HEK293T (cell line): ENCODE measurements at regions not wholly inside any gene's neighbourhood (a gene's known extent, or its start where the extent isn't known, plus 50 kb on each side); places are given as distances from the start of the nearest gene placed in this dataset.

Experiments used
- ARNT ChIP-seq: fragments of 450-650 bp; IDR thresholded peaks from 2 replicates; pipeline ENCODE4 v1.6.1; 2017; ENCODE audit warnings: mild to moderate bottlenecking
- BHLHE40 ChIP-seq: fragments of 450-650 bp; IDR thresholded peaks from 2 replicates; pipeline ENCODE4 v1.6.1; 2016; ENCODE audit warnings: mild to moderate bottlenecking, moderate library complexity, borderline replicate concordance
- CTBP1 ChIP-seq: fragments of 450-650 bp; IDR thresholded peaks from 2 replicates; pipeline ENCODE4 v1.6.1; 2016; ENCODE audit warnings: borderline replicate concordance
- ELF4 ChIP-seq: fragments of 450-650 bp; IDR thresholded peaks from 2 replicates; pipeline ENCODE4 v1.6.1; 2017; ENCODE audit warnings: antibody characterized with exemption
- FOXA1 ChIP-seq: fragments of 450-650 bp; IDR thresholded peaks from 2 replicates; pipeline ENCODE4 v1.6.1; 2016; ENCODE audit warnings: mild to moderate bottlenecking
- FOXM1 ChIP-seq: fragments of 450-650 bp; IDR thresholded peaks from 2 replicates; pipeline ENCODE4 v1.6.1; 2017; ENCODE audit warnings: mild to moderate bottlenecking, borderline replicate concordance
- NFRKB ChIP-seq: fragments of 450-650 bp; IDR thresholded peaks from 2 replicates; pipeline ENCODE4 v1.6.1; 2016; ENCODE audit warnings: mild to moderate bottlenecking, moderate library complexity
- PKNOX1 ChIP-seq: fragments of 450-650 bp; IDR thresholded peaks from 2 replicates; pipeline ENCODE4 v1.6.1; 2016
- SP1 ChIP-seq: fragments of 450-650 bp; IDR thresholded peaks from 2 replicates; pipeline ENCODE4 v1.6.1; 2017
- SUZ12 ChIP-seq: fragments of 450-650 bp; IDR thresholded peaks from 2 replicates; pipeline ENCODE4 v1.6.1; 2016; ENCODE audit warnings: mild to moderate bottlenecking
- TARDBP ChIP-seq: fragments of 450-650 bp; IDR thresholded peaks from 2 replicates; pipeline ENCODE4 v1.6.1; 2016
- ZNF384 ChIP-seq: fragments of 450-650 bp; IDR thresholded peaks from 2 replicates; pipeline ENCODE4 v1.6.1; 2016

GRCh38 chr11:19571906-19572305 is 140.7 kb upstream of the NAV2 start:
- no peak for TF ChIP-seq BHLHE40
- no peak for TF ChIP-seq ELF4
- TF ChIP-seq SP1: no peak
- TF ChIP-seq FOXA1: no peak
- no peak for TF ChIP-seq NFRKB
- no peak for TF ChIP-seq ARNT
- no peak for TF ChIP-seq SUZ12
- TF ChIP-seq ZNF384: no peak
- TF ChIP-seq TARDBP: no peak
- TF ChIP-seq FOXM1: no peak
- no peak for TF ChIP-seq CTBP1
- TF ChIP-seq PKNOX1: no peak
